ENCODE measurements at regions not wholly inside any gene's neighbourhood (a gene's known extent, or its start where the extent isn't known, plus 50 kb on each side); places are given as distances from the start of the nearest gene placed in this dataset.
"Not testable (repeated sequence)": the region's sequence is repeated elsewhere in the genome, so short reads cannot be mapped to it uniquely, and the experiment has no call there.

DNA sequence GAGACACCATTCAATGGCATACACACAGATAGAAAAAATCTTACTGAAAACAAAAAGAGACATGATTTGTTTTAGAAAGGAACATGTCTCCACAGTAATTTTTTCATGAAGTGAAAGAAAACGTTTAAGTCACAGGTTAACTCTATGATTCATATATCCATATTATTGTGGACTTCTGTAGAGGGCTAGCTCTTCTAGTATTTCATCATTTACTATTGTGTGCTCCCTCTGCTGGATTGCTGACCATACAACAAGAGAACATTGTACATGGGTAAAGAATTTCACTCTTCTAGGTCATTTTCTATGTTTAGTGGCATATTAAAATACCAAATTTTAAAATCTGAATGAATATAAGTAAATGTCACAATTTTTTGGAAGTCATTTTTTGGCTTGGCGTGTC is 91.8 kb upstream of the POU3F4 start:
- FAIRE-seq: no peak
- no peak for DNase-seq (ENCODE audit: insufficient read length, low spot score)

DNA sequence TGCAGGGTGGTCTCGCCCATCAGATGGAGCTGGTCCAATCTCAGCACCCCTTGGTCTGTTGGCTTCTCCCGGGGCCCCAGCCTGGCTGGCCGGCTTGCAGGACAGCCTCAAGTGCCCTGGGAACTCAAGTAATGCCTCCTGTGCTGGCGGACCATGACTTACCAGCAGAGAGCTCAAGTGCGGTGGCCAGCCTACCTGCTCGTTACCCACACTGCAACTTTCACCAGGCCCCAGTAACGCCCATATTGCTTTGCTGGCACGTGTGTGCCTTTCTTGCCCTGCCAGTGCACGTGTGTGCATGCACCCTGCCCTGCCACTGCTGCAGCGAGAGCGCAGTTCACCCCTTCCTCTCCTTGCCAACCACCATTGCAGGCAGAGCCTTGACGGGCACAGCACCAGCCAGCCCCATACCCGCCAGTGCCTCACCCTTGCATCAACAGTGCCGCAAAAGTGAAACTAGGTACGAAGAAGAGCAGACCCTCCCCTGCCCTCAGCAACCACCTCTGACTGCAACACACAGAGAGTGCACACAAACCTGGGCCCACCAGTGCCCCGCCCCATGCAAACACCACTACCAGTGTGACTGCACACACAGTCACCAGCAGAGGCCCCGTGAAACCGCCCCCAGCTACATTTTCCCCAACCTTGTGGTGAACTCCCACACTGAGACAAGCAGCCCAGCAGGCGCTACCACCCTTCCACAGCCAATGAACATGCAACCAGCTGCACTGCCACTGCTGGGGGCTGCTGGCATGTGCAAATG is 88.9 kb upstream of the POU3F4 start:
- DNase-seq (ENCODE audit: insufficient read length, low spot score) (no peak), FAIRE-seq (no peak)

DNA sequence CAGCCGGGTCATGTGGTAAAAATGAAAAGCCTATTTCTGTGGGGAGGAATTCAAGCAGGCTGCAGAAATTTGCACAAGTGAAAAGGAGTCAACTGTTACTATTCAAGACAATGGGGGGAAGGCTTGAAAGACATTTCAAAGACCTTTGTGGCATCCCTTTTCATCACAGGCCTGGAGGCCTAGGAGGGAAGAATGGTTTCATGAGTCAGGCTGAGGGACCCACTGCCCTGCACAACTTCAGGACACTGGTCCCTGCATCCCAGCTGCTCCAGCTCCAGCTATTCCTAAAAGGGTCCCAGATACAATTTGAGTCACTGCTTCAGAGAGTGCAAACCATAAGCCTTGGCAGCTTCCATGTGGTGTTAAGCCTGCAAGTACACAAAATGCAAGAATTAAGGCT is 85.3 kb upstream of the POU3F4 start:
- no peak for FAIRE-seq
- no peak for DNase-seq (ENCODE audit: insufficient read length, low spot score)

DNA sequence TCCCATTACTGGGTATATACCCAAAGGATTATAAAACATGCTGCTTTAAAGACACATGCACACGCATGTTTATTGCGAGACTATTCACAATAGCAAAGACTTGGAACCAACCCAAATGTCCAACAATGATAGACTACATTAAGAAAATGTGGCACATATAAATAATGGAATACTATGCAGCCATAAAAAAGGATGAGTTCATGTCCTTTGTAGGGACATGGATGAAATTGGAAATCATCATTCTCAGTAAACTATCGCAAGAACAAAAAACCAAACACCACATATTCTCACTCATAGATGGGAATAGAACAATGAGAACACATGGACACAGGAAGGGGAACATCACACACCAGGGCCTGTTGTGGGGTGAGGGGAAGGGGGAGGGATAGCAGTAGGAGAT is 65.5 kb upstream of the POU3F4 start:
- DNase-seq (ENCODE audit: insufficient read length, low spot score): not testable (repeated sequence)
- peak; percentile 28 for FAIRE-seq

DNA sequence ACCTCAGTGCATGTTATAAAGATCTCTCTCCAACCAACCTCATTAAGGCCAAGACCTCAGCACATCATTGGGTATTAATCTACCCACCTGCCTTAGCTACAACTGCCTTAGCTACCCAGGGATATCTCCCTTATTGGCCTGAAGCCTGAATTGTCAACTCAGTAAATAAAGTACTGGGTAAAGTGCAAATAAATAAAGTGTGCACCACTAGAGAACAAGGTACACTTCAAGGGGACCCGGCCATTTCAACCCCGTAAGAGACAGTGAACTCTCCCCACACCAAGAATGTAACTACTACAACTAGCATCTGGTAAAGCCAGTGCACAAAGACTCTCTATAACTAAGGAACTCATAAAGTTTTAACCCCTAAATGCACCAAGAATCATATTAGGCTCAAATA is 61.7 kb upstream of the POU3F4 start:
- FAIRE-seq (no peak), DNase-seq (ENCODE audit: insufficient read length, low spot score) (no peak)

Data from GM19239 (cell line).